ENCODE measurements at regions not wholly inside any gene's neighbourhood (a gene's known extent, or its start where the extent isn't known, plus 50 kb on each side); places are given as distances from the start of the nearest gene placed in this dataset.

- no peaks in the 10 kb centered on the region for H3K27me3 ChIP-seq
- H3K4me1 ChIP-seq = no peaks in the 10 kb centered on the region
- DNase-seq = no peak
- intact Hi-C loops (cut with DNase I; ENCODE audit: low total_unique reads) = no loop called here
- H3K27ac ChIP-seq = no peak overlapping the region
- H3K4me3 ChIP-seq = no peak overlapping the region
- WGBS, 5 donors = 85 to 97% (median 91%) methylated on average over 2 of the region's 2 CpGs
- no peaks in the 10 kb centered on the region for H3K9me3 ChIP-seq
- no peaks in the 10 kb centered on the region for H3K36me3 ChIP-seq
- TF ChIP-seq POLR2AphosphoS5 (IDR thresholded peaks at IDR 0.05) (no peak), POLR2A (IDR thresholded peaks at IDR 0.05) (no peak), EP300 (IDR thresholded peaks at IDR 0.05) (no peak), CTCF (IDR thresholded peaks at IDR 0.05) (no peak)
Measured at GRCh38 chr12:68097386-68097785, 62.2 kb downstream of the IFNG start.

GRCh38 chr12:68094645-68095395 lies 64.7 kb downstream of the IFNG start:
- no peak for DNase-seq
- Histone ChIP-seq H3K9me3 (peaks cover 0 to under 1% (median 0%) of the 10 kb centered on the region in 4 donors), H3K27me3 (no peaks in the 10 kb centered on the region), H3K36me3 (no peaks in the 10 kb centered on the region), H3K27ac (no peak overlapping the region), H3K4me3 (no peak overlapping the region), H3K4me1 (no peaks in the 10 kb centered on the region)
- intact Hi-C loops (cut with DNase I; ENCODE audit: low total_unique reads) = no loop called here
- 71 to 86% (median 78%) methylated on average over 6 of the region's 6 CpGs for WGBS, 5 donors
- TF ChIP-seq EP300 (IDR thresholded peaks at IDR 0.05) = no peak
- no peak for TF ChIP-seq POLR2A (IDR thresholded peaks at IDR 0.05)

- H3K4me1 ChIP-seq = no peaks in the 10 kb centered on the region
- intact Hi-C loops (cut with DNase I; ENCODE audit: low total_unique reads) = no loop called here
- no peak overlapping the region for H3K27ac ChIP-seq
- no peak for TF ChIP-seq CTCF (IDR thresholded peaks at IDR 0.05)
- TF ChIP-seq EP300 (IDR thresholded peaks at IDR 0.05) = no peak
- no peak for TF ChIP-seq POLR2A (IDR thresholded peaks at IDR 0.05)
- no peak for TF ChIP-seq POLR2AphosphoS5 (IDR thresholded peaks at IDR 0.05)
- WGBS, 5 donors = 82 to 93% (median 88%) methylated on average over 2 of the region's 2 CpGs
- H3K4me3 ChIP-seq = no peak overlapping the region
- peaks cover 0 to 6% (median 3%) of the 10 kb centered on the region in 4 donors for H3K9me3 ChIP-seq
- no peak for DNase-seq
- no peaks in the 10 kb centered on the region for H3K36me3 ChIP-seq
- no peaks in the 10 kb centered on the region for H3K27me3 ChIP-seq
Measured at GRCh38 chr12:68094195-68094594, 65.3 kb downstream of the IFNG start.

- DNase-seq = no peak
- Histone ChIP-seq H3K36me3 (no peaks in the 10 kb centered on the region), H3K4me3 (no peak overlapping the region), H3K4me1 (no peaks in the 10 kb centered on the region), H3K9me3 (peaks cover 0 to 11% (median 7%) of the 10 kb centered on the region in 4 donors), H3K27me3 (no peaks in the 10 kb centered on the region), H3K27ac (no peak overlapping the region)
- 71 to 81% (median 77%) methylated on average over 2 of the region's 2 CpGs for WGBS, 5 donors
- TF ChIP-seq POLR2A (IDR thresholded peaks at IDR 0.05) (no peak), CTCF (IDR thresholded peaks at IDR 0.05) (no peak), EP300 (IDR thresholded peaks at IDR 0.05) (no peak), POLR2AphosphoS5 (IDR thresholded peaks at IDR 0.05) (no peak)
- intact Hi-C loops (cut with DNase I; ENCODE audit: low total_unique reads) = no loop called here
Measured at GRCh38 chr12:68092976-68093375, 66.6 kb downstream of the IFNG start.

- Histone ChIP-seq H3K4me3 (no peak overlapping the region), H3K9me3 (peaks cover 0 to 11% (median 7%) of the 10 kb centered on the region in 4 donors), H3K36me3 (no peaks in the 10 kb centered on the region), H3K27ac (no peak overlapping the region), H3K4me1 (no peaks in the 10 kb centered on the region), H3K27me3 (no peaks in the 10 kb centered on the region)
- 83 to 89% (median 86%) methylated on average over 2 of the region's 2 CpGs for WGBS, 5 donors
- intact Hi-C loops (cut with DNase I; ENCODE audit: low total_unique reads) = no loop called here
- DNase-seq = no peak
- TF ChIP-seq POLR2A (IDR thresholded peaks at IDR 0.05) (no peak), EP300 (IDR thresholded peaks at IDR 0.05) (no peak), POLR2AphosphoS5 (IDR thresholded peaks at IDR 0.05) (no peak), CTCF (IDR thresholded peaks at IDR 0.05) (no peak)
Measured at GRCh38 chr12:68089101-68089500, 70.4 kb downstream of the IFNG start.

All from stomach (tissue), 8 donors.